ENCODE measurements at regions not wholly inside any gene's neighbourhood (a gene's known extent, or its start where the extent isn't known, plus 50 kb on each side); places are given as distances from the start of the nearest gene placed in this dataset.

GRCh38 chr13:109346060-109346459 is 440.3 kb downstream of the IRS2 start:
- no peak for TF ChIP-seq EZH2 (IDR thresholded peaks at IDR 0.05; ENCODE audit: low read length, unreplicated experiment)
- no peak for TF ChIP-seq EZH2phosphoT487 (IDR thresholded peaks at IDR 0.05; ENCODE audit: borderline replicate concordance, low read length)

Measured in PC-3 (cell line).